Osteocyte (in vitro differentiated cells): ENCODE measurements at regions not wholly inside any gene's neighbourhood (a gene's known extent, or its start where the extent isn't known, plus 50 kb on each side); places are given as distances from the start of the nearest gene placed in this dataset.

Source experiments
- DNase-seq: peaks from one replicate; pipeline ENCODE4 v3.0.0; 2021; ENCODE audit warnings: mixed read lengths; ENCODE audit not compliant: unreplicated experiment; ENCODE audit errors: extremely low spot score
- H3K27ac Mint-ChIP-seq: one replicate; pipeline ENCODE4 v1.8.0; 2021; ENCODE audit warnings: mild to moderate bottlenecking, mixed read lengths; ENCODE audit not compliant: unreplicated experiment
- H3K27me3 Mint-ChIP-seq: one replicate; pipeline ENCODE4 v1.8.0; 2021; ENCODE audit warnings: mixed read lengths; ENCODE audit not compliant: unreplicated experiment
- H3K36me3 Mint-ChIP-seq: one replicate; pipeline ENCODE4 v1.8.0; 2021; ENCODE audit warnings: mixed read lengths; ENCODE audit not compliant: unreplicated experiment
- H3K4me1 Mint-ChIP-seq: one replicate; pipeline ENCODE4 v1.8.0; 2021; ENCODE audit warnings: mixed read lengths; ENCODE audit not compliant: unreplicated experiment
- H3K4me3 Mint-ChIP-seq: one replicate; pipeline ENCODE4 v1.8.0; 2021; ENCODE audit warnings: mild to moderate bottlenecking, moderate library complexity, mixed read lengths; ENCODE audit not compliant: unreplicated experiment
- H3K9me3 Mint-ChIP-seq: one replicate; pipeline ENCODE4 v1.8.0; 2021; ENCODE audit warnings: mixed read lengths; ENCODE audit not compliant: unreplicated experiment
- TF ChIP-seq, protein P1 (sequence below): fragments of 200-600 bp; sonication (generic); IDR thresholded peaks from 2 replicates; pipeline ENCODE4 v1.5.0; 2021; ENCODE audit warnings: antibody characterized with exemption, mild to moderate bottlenecking, moderate library complexity

DNA sequence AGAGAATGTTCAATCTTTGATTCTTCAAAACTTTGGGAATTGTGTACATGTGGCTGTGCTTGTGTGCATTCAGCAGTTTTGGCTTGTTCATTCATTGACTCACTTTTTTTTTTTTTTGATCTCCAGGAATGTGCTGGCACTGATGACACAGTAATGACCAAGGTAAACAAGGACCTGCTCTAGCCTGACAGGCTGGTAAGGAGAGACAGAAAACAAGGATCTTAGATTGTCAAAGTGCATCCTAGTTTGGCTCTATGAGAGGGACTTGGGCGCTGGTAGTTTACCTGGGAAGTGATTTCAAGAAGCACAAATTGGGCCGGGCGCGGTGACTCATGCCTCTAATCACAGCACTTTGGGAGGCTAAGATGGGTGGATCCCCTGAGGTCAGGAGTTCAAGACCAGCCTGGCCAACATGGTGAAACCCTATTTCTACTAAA, 233.1 kb upstream of the WSCD1 start:
- peaks cover 10% of the 10 kb centered on the region for H3K4me1 Mint-ChIP-seq
- H3K36me3 Mint-ChIP-seq: no peaks in the 10 kb centered on the region
- no peak overlapping the region for H3K4me3 Mint-ChIP-seq
- H3K27ac Mint-ChIP-seq: no peak overlapping the region
- TF ChIP-seq, protein P1, sequence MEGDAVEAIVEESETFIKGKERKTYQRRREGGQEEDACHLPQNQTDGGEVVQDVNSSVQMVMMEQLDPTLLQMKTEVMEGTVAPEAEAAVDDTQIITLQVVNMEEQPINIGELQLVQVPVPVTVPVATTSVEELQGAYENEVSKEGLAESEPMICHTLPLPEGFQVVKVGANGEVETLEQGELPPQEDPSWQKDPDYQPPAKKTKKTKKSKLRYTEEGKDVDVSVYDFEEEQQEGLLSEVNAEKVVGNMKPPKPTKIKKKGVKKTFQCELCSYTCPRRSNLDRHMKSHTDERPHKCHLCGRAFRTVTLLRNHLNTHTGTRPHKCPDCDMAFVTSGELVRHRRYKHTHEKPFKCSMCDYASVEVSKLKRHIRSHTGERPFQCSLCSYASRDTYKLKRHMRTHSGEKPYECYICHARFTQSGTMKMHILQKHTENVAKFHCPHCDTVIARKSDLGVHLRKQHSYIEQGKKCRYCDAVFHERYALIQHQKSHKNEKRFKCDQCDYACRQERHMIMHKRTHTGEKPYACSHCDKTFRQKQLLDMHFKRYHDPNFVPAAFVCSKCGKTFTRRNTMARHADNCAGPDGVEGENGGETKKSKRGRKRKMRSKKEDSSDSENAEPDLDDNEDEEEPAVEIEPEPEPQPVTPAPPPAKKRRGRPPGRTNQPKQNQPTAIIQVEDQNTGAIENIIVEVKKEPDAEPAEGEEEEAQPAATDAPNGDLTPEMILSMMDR: no peak
- H3K9me3 Mint-ChIP-seq: no peaks in the 10 kb centered on the region
- DNase-seq: peak; percentile 54
- no peaks in the 10 kb centered on the region for H3K27me3 Mint-ChIP-seq

DNA sequence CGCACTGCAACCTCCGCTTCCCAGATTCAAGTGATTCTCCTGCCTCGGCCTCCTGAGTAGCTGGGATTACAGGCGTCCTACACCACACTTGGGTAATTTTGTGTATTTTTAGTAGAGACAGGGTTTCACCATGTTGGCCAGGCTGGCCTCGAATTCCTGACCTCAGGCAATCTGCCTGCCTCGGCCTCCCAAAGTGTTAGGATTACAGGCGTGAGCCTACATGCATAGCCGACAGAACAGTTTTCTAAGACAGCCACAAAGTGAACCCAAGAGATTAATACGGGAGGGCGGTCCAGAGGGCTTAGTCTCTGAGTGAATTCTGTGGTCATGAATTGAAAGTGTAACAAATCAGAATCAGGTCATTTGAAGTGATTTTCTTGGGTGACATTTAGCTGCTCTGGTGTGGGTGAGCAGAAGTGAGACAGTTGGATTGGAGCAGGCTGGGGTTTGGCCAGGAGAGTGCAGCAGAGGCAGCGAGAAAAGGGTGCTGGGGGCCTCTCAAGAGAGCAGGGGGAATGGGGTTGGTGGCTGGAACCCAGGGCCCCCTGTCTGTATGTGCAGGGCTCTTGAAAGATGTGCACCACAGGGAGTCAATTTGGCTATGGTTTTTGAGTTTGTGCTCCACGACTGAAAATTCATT, 231.4 kb upstream of the WSCD1 start:
- no peaks in the 10 kb centered on the region for H3K27me3 Mint-ChIP-seq
- TF ChIP-seq, protein P1: no peak
- DNase-seq: peak; percentile 77
- H3K27ac Mint-ChIP-seq: no peak overlapping the region
- no peaks in the 10 kb centered on the region for H3K36me3 Mint-ChIP-seq
- H3K9me3 Mint-ChIP-seq: no peaks in the 10 kb centered on the region
- H3K4me3 Mint-ChIP-seq: no peak overlapping the region
- H3K4me1 Mint-ChIP-seq: peaks cover 5% of the 10 kb centered on the region

DNA sequence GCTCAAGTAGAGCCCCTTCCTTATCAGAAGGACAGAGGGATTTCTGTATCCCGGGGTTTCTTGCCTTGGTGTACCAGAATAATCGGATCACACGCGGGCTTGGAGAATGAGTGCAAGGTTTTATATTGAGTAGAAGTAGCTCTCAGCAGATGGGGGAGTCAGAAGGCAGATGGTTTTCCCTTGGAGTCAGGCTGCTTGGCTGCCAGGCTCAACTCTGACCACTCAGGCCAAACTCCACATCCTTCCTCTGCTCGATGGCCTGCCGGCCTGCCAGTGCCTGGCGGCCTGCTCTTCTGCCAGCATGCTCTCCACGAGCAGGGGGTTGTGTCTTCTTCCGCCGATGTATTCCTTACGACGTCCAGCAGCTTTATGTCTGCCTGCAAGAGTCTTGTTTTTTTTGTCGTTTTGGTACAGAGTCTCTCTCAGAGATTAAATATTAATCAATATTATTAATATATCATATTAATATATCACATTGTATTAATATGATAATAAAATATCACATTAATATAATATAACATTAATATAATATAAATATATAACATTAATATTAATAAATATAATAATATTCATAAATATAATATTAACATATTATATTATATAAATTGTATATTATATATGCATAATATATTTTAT, 229.2 kb upstream of the WSCD1 start:
- peaks cover 3% of the 10 kb centered on the region for H3K27me3 Mint-ChIP-seq
- no peaks in the 10 kb centered on the region for H3K36me3 Mint-ChIP-seq
- TF ChIP-seq, protein P1: no peak
- no peak overlapping the region for H3K4me3 Mint-ChIP-seq
- no peaks in the 10 kb centered on the region for H3K9me3 Mint-ChIP-seq
- peaks cover 5% of the 10 kb centered on the region for H3K4me1 Mint-ChIP-seq
- H3K27ac Mint-ChIP-seq: no peak overlapping the region
- peak; percentile 32 for DNase-seq

DNA sequence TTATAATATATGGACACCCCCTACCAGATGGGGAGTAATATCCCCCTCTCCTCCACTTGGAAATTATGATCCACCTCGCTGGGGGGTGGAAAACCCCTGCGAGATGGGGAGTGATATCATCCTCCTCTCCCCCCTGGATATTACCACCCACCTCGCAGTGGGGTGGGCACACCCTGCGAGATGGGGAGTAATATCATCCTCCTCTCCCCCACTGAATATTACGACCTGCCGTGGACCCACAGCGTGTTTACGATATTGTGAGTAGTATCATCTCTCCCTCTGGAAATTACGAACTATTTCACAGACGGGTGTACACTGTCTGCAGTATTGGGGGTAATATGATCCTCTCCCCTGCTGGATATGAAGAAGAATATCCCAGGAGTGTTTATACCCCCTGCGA, 228.3 kb upstream of the WSCD1 start:
- no peaks in the 10 kb centered on the region for H3K36me3 Mint-ChIP-seq
- no peak overlapping the region for H3K4me3 Mint-ChIP-seq
- peak; percentile 68 for DNase-seq
- H3K9me3 Mint-ChIP-seq: no peaks in the 10 kb centered on the region
- TF ChIP-seq, protein P1: no peak
- H3K27ac Mint-ChIP-seq: no peak overlapping the region
- H3K4me1 Mint-ChIP-seq: peaks cover 3% of the 10 kb centered on the region
- H3K27me3 Mint-ChIP-seq: peaks cover 11% of the 10 kb centered on the region

DNA sequence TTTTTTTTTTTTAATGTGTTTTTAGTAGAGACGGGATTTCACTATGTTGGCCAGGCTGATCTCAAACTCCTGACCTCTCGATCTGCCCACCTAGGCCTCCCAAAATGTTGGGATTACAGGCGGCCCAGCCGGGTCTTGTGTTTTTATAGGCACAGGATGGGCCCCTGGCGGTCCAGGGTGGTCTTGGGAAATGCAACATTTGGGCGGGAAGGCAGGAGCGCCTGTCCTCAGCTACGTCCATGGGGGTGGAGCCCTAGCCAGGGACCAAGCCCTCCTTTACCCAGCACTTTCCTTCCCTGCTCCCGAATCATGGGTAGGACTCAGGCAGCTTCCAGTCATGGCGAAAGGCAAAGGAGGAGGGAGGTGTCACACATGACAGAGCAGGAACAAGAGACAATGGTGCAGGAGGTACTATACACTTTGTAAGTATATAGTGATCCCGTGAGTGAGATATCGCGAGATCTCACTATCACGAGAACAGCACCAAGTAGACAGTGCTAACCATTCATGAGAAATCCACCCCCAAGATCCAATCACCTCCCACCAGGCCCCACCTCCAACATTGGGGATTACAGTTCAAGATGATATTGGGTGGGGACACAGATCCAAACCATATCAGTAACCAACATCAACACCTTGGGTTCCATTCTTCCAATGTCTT, 226.7 kb upstream of the WSCD1 start:
- no peaks in the 10 kb centered on the region for H3K4me1 Mint-ChIP-seq
- H3K9me3 Mint-ChIP-seq: no peaks in the 10 kb centered on the region
- TF ChIP-seq, protein P1: no peak
- H3K36me3 Mint-ChIP-seq: no peaks in the 10 kb centered on the region
- no peak overlapping the region for H3K27ac Mint-ChIP-seq
- peaks cover 12% of the 10 kb centered on the region for H3K27me3 Mint-ChIP-seq
- peak; percentile 72 for DNase-seq
- H3K4me3 Mint-ChIP-seq: no peak overlapping the region
